Stomach (tissue), 4 donors: ENCODE measurements at regions not wholly inside any gene's neighbourhood (a gene's known extent, or its start where the extent isn't known, plus 50 kb on each side); places are given as distances from the start of the nearest gene placed in this dataset.

Source experiments
- CTCF ChIP-seq, 7 experiments: fragments of 450-650 bp in 4 of 7; fragments of 200-600 bp in 3 of 7; sonication (generic) in 3 of 7; IDR thresholded peaks; one replicate each; pipeline ENCODE4 v1.5.1; 2016 to 2019; ENCODE audit warnings: antibody characterized with exemption in 7 of 7, control low read depth in 2 of 7, mild to moderate bottlenecking in 1 of 7
- EP300 ChIP-seq: sonication (generic); formaldehyde crosslinking; IDR thresholded peaks from one replicate; pipeline ENCODE4 v1.6.1; 2017; ENCODE audit warnings: antibody characterized with exemption
- POLR2A ChIP-seq, 4 donors: fragments of 450-650 bp; IDR thresholded peaks; one replicate each; pipeline ENCODE4 v1.6.1; 2016; ENCODE audit warnings: antibody characterized with exemption in 4 of 4, control low read depth in 2 of 4, mild to moderate bottlenecking in 1 of 4, moderate library complexity in 1 of 4

- TF ChIP-seq POLR2A (IDR thresholded peaks at IDR 0.05) (no peak), CTCF (IDR thresholded peaks at IDR 0.05) (no peak), EP300 (no peak)
These were observed 439.6 kb downstream of the DOK5 start for GRCh38 chr20:54914995-54915394.
